WTC11 (cell line): ENCODE measurements at regions not wholly inside any gene's neighbourhood (a gene's known extent, or its start where the extent isn't known, plus 50 kb on each side); places are given as distances from the start of the nearest gene placed in this dataset.

ENCODE experiments used
- ATAC-seq: fragments of 200-7000 bp; cut with Tn5 transposase; 2 replicates; pipeline ENCODE4 v1.10.0; 2021; ENCODE audit warnings: mild to moderate bottlenecking, moderate library complexity
- CTCF ChIA-PET: fragments of 300-600 bp; sonication (Branson Sonifier 250); formaldehyde crosslinking; loops from one replicate; lab custom pipeline; 2021; ENCODE audit warnings: antibody characterized with exemption; lab: Charles Lee
- POLR2A ChIA-PET: fragments of 350-600 bp; sonication (Branson Sonifier 250); formaldehyde crosslinking; loops from one replicate; lab custom pipeline; 2021; ENCODE audit warnings: antibody characterized with exemption; lab: Charles Lee
- DNase-seq: peaks from one replicate; pipeline ENCODE4 v3.0.0; 2021; ENCODE audit warnings: low spot score
- H3K27ac Mint-ChIP-seq: 2 replicates; pipeline ENCODE4 v1.8.0; 2021; ENCODE audit warnings: mixed read lengths
- H3K27me3 Mint-ChIP-seq: 2 replicates; pipeline ENCODE4 v1.8.0; 2021; ENCODE audit warnings: low read depth, mild to moderate bottlenecking, moderate library complexity, mixed read lengths
- H3K36me3 Mint-ChIP-seq: 2 replicates; pipeline ENCODE4 v1.8.0; 2021; ENCODE audit warnings: mixed read lengths
- H3K4me1 Mint-ChIP-seq: 2 replicates; pipeline ENCODE4 v1.8.0; 2022; ENCODE audit warnings: mixed read lengths
- H3K4me3 Mint-ChIP-seq: 2 replicates; pipeline ENCODE4 v1.8.0; 2021; ENCODE audit warnings: mild to moderate bottlenecking, moderate library complexity, mixed read lengths
- H3K9me3 Mint-ChIP-seq: 2 replicates; pipeline ENCODE4 v1.8.0; 2021; ENCODE audit warnings: mixed read lengths
- ESRRA ChIP-seq: sonication (generic); formaldehyde crosslinking; IDR thresholded peaks from 2 replicates; pipeline ENCODE4 v1.8.1; 2022; ENCODE audit warnings: mild to moderate bottlenecking, missing genetic modification reagents, borderline replicate concordance
- ETV6 ChIP-seq: sonication (generic); formaldehyde crosslinking; IDR thresholded peaks from 2 replicates; pipeline ENCODE4 v1.8.1; 2022; ENCODE audit warnings: mild to moderate bottlenecking, missing genetic modification reagents
- FOXJ3 ChIP-seq: sonication (generic); formaldehyde crosslinking; IDR thresholded peaks from 2 replicates; pipeline ENCODE4 v1.9.0; 2021; ENCODE audit warnings: missing genetic modification reagents, mild to moderate bottlenecking, borderline replicate concordance
- FOXK1 ChIP-seq: sonication (generic); formaldehyde crosslinking; IDR thresholded peaks from 2 replicates; pipeline ENCODE4 v1.8.0; 2022; ENCODE audit warnings: mild to moderate bottlenecking, moderate library complexity, missing genetic modification reagents
- GABPB1 ChIP-seq: sonication (generic); formaldehyde crosslinking; IDR thresholded peaks from 2 replicates; pipeline ENCODE4 v1.8.1; 2023; ENCODE audit warnings: mild to moderate bottlenecking, missing genetic modification reagents
- NR2C2 ChIP-seq: sonication (generic); formaldehyde crosslinking; IDR thresholded peaks from 2 replicates; pipeline ENCODE4 v1.8.0; 2022; ENCODE audit warnings: mild to moderate bottlenecking, missing genetic modification reagents
- PRRX2 ChIP-seq: fragments of 250-450 bp; sonication (Bioruptor Pico); IDR thresholded peaks from 2 replicates; pipeline ENCODE4 v1.8.0; 2021; ENCODE audit warnings: mild to moderate bottlenecking
- RORB ChIP-seq: fragments of 250-450 bp; sonication (Bioruptor Pico); IDR thresholded peaks from 2 replicates; pipeline ENCODE4 v1.9.0; 2021; ENCODE audit warnings: mild to moderate bottlenecking
- SMAD4 ChIP-seq: sonication (generic); formaldehyde crosslinking; IDR thresholded peaks from 2 replicates; pipeline ENCODE4 v1.8.0; 2022; ENCODE audit warnings: mild to moderate bottlenecking, missing genetic modification reagents
- SOX15 ChIP-seq: fragments of 250-450 bp; sonication (Bioruptor Pico); IDR thresholded peaks from 2 replicates; pipeline ENCODE4 v1.9.0; 2021; ENCODE audit warnings: mild to moderate bottlenecking
- TCF7 ChIP-seq: sonication (generic); formaldehyde crosslinking; IDR thresholded peaks from 2 replicates; pipeline ENCODE4 v1.8.0; 2022; ENCODE audit warnings: mild to moderate bottlenecking, low read depth, missing genetic modification reagents, moderate library complexity
- ZNF121 ChIP-seq: sonication (generic); formaldehyde crosslinking; IDR thresholded peaks from 2 replicates; pipeline ENCODE4 v1.8.0; 2023; ENCODE audit warnings: missing genetic modification reagents
- ZNF232 ChIP-seq: sonication (generic); formaldehyde crosslinking; IDR thresholded peaks from 2 replicates; pipeline ENCODE4 v1.8.0; 2022; ENCODE audit warnings: mild to moderate bottlenecking, missing genetic modification reagents
- ZNF396 ChIP-seq: fragments of 250-450 bp; sonication (Bioruptor Pico); IDR thresholded peaks from 2 replicates; pipeline ENCODE4 v1.8.0; 2021; ENCODE audit warnings: mild to moderate bottlenecking, moderate library complexity, borderline replicate concordance
- TF ChIP-seq, protein P1 (sequence below): sonication (generic); formaldehyde crosslinking; IDR thresholded peaks from 2 replicates; pipeline ENCODE4 v1.8.0; 2022; ENCODE audit warnings: missing genetic modification reagents
- TF ChIP-seq, protein P2 (sequence below): fragments of 250-450 bp; sonication (Bioruptor Pico); IDR thresholded peaks from 2 replicates; pipeline ENCODE4 v1.9.0; 2021; ENCODE audit warnings: moderate library complexity, mild to moderate bottlenecking, inconsistent platforms, borderline replicate concordance
- TF ChIP-seq, protein P3 (sequence below): fragments of 250-450 bp; sonication (Bioruptor Pico); IDR thresholded peaks from 2 replicates; pipeline ENCODE4 v2.1.2; 2022; ENCODE audit warnings: mild to moderate bottlenecking, moderate library complexity
- TF ChIP-seq, protein P4 (sequence below): sonication (generic); formaldehyde crosslinking; IDR thresholded peaks from 2 replicates; pipeline ENCODE4 v1.8.0; 2023; ENCODE audit warnings: mild to moderate bottlenecking, missing genetic modification reagents
- TF ChIP-seq, protein P5 (sequence below): sonication (generic); formaldehyde crosslinking; IDR thresholded peaks from 2 replicates; pipeline ENCODE4 v1.8.0; 2023; ENCODE audit warnings: missing genetic modification reagents
- TF ChIP-seq, protein P6 (sequence below): sonication (generic); formaldehyde crosslinking; conservative IDR thresholded peaks from 2 replicates; pipeline ENCODE4 v1.8.1; 2022; ENCODE audit warnings: mild to moderate bottlenecking, missing genetic modification reagents
- TF ChIP-seq, protein P7 (sequence below): fragments of 250-450 bp; sonication (Bioruptor Pico); IDR thresholded peaks from 2 replicates; pipeline ENCODE4 v1.8.0; 2021; ENCODE audit warnings: mild to moderate bottlenecking
- TF ChIP-seq, protein P8 (sequence below): sonication (generic); formaldehyde crosslinking; IDR thresholded peaks from 2 replicates; pipeline ENCODE4 v1.8.0; 2022; ENCODE audit warnings: mild to moderate bottlenecking, missing genetic modification reagents
- TF ChIP-seq, protein P9 (sequence below): sonication (generic); formaldehyde crosslinking; IDR thresholded peaks from 2 replicates; pipeline ENCODE4 v1.8.0; 2022; ENCODE audit warnings: mild to moderate bottlenecking, missing genetic modification reagents
- TF ChIP-seq, protein P10 (sequence below): sonication (generic); formaldehyde crosslinking; IDR thresholded peaks from 2 replicates; pipeline ENCODE4 v1.8.1; 2022; ENCODE audit warnings: low read depth, missing genetic modification reagents, borderline replicate concordance

DNA sequence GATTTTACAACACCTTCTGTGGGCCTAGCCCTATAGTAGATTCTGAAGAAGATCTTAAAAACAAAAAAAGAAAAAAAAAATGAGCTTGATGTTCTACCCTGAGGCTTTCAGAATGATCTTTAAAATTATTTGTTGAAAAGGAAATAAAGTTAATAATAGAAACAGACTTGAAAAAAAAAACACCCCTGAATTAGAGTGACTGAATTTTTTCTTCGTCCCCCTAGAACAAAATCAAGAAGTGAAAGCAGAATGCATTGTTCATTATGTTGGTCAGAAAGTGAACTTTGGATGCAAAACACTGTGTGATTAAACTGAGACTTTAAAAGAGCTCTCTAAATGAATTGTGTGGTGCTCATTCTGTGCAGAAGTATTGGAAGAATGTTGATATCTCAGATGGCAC is 1384.4 kb upstream of the PIK3C3 start (continued):
- TF ChIP-seq, protein P1, sequence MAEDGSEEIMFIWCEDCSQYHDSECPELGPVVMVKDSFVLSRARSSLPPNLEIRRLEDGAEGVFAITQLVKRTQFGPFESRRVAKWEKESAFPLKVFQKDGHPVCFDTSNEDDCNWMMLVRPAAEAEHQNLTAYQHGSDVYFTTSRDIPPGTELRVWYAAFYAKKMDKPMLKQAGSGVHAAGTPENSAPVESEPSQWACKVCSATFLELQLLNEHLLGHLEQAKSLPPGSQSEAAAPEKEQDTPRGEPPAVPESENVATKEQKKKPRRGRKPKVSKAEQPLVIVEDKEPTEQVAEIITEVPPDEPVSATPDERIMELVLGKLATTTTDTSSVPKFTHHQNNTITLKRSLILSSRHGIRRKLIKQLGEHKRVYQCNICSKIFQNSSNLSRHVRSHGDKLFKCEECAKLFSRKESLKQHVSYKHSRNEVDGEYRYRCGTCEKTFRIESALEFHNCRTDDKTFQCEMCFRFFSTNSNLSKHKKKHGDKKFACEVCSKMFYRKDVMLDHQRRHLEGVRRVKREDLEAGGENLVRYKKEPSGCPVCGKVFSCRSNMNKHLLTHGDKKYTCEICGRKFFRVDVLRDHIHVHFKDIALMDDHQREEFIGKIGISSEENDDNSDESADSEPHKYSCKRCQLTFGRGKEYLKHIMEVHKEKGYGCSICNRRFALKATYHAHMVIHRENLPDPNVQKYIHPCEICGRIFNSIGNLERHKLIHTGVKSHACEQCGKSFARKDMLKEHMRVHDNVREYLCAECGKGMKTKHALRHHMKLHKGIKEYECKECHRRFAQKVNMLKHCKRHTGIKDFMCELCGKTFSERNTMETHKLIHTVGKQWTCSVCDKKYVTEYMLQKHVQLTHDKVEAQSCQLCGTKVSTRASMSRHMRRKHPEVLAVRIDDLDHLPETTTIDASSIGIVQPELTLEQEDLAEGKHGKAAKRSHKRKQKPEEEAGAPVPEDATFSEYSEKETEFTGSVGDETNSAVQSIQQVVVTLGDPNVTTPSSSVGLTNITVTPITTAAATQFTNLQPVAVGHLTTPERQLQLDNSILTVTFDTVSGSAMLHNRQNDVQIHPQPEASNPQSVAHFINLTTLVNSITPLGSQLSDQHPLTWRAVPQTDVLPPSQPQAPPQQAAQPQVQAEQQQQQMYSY (CRISPR knock-in tag): no peak
- TF ChIP-seq SMAD4 (CRISPR knock-in tag): no peak
- TF ChIP-seq, protein P2, sequence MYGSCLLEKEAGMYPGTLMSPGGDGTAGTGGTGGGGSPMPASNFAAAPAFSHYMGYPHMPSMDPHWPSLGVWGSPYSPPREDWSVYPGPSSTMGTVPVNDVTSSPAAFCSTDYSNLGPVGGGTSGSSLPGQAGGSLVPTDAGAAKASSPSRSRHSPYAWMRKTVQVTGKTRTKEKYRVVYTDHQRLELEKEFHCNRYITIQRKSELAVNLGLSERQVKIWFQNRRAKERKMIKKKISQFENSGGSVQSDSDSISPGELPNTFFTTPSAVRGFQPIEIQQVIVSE (CRISPR knock-in tag): no peak
- no peak for TF ChIP-seq GABPB1 (CRISPR knock-in tag)

DNA sequence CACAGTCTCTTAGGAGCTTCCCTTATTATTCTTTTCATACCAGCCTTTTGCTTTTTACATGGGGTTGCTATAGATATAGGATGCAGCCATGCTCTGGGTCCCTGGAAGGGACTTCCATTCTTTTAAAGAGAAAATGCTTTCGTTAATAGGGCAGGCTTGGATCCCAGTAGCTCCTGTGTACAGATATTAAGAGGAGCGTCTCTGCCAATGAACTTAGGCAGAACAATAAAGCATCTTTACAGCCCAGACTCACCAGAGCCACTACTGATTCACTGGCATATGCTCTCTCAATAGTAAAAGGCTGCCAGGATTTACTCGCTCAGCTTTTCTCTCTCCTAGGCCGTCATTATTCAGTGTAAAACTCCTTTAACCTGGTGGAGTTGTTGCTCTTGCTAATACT is 1385.4 kb upstream of the PIK3C3 start:
- H3K27me3 Mint-ChIP-seq: no peaks in the 10 kb centered on the region
- no peak overlapping the region for H3K27ac Mint-ChIP-seq
- H3K4me3 Mint-ChIP-seq: no peak overlapping the region
- ChIA-PET POLR2A (no interaction called here), CTCF (no interaction called here)
- no peaks in the 10 kb centered on the region for H3K4me1 Mint-ChIP-seq
- H3K36me3 Mint-ChIP-seq: no peaks in the 10 kb centered on the region
- ATAC-seq (no peak), DNase-seq (no peak)
- H3K9me3 Mint-ChIP-seq: no peaks in the 10 kb centered on the region
- TF ChIP-seq PRRX2 (CRISPR knock-in tag) (no peak), FOXJ3 (CRISPR knock-in tag) (no peak), ETV6 (no peak), ZNF232 (no peak), TCF7 (CRISPR knock-in tag) (no peak), ZNF121 (no peak), NR2C2 (CRISPR knock-in tag) (no peak), SOX15 (CRISPR knock-in tag) (no peak), FOXK1 (no peak), ESRRA (CRISPR knock-in tag) (no peak), RORB (CRISPR knock-in tag) (no peak), ZNF396 (CRISPR knock-in tag) (no peak)
- TF ChIP-seq, protein P3, sequence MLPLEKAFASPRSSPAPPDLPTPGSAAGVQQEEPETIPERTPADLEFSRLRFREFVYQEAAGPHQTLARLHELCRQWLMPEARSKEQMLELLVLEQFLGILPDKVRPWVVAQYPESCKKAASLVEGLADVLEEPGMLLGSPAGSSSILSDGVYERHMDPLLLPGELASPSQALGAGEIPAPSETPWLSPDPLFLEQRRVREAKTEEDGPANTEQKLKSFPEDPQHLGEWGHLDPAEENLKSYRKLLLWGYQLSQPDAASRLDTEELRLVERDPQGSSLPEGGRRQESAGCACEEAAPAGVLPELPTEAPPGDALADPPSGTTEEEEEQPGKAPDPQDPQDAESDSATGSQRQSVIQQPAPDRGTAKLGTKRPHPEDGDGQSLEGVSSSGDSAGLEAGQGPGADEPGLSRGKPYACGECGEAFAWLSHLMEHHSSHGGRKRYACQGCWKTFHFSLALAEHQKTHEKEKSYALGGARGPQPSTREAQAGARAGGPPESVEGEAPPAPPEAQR (CRISPR knock-in tag): no peak
- TF ChIP-seq, protein P4, sequence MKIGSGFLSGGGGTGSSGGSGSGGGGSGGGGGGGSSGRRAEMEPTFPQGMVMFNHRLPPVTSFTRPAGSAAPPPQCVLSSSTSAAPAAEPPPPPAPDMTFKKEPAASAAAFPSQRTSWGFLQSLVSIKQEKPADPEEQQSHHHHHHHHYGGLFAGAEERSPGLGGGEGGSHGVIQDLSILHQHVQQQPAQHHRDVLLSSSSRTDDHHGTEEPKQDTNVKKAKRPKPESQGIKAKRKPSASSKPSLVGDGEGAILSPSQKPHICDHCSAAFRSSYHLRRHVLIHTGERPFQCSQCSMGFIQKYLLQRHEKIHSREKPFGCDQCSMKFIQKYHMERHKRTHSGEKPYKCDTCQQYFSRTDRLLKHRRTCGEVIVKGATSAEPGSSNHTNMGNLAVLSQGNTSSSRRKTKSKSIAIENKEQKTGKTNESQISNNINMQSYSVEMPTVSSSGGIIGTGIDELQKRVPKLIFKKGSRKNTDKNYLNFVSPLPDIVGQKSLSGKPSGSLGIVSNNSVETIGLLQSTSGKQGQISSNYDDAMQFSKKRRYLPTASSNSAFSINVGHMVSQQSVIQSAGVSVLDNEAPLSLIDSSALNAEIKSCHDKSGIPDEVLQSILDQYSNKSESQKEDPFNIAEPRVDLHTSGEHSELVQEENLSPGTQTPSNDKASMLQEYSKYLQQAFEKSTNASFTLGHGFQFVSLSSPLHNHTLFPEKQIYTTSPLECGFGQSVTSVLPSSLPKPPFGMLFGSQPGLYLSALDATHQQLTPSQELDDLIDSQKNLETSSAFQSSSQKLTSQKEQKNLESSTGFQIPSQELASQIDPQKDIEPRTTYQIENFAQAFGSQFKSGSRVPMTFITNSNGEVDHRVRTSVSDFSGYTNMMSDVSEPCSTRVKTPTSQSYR (CRISPR knock-in tag): no peak
- TF ChIP-seq, protein P5, sequence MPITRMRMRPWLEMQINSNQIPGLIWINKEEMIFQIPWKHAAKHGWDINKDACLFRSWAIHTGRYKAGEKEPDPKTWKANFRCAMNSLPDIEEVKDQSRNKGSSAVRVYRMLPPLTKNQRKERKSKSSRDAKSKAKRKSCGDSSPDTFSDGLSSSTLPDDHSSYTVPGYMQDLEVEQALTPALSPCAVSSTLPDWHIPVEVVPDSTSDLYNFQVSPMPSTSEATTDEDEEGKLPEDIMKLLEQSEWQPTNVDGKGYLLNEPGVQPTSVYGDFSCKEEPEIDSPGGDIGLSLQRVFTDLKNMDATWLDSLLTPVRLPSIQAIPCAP (CRISPR knock-in tag): no peak
- TF ChIP-seq, protein P6, sequence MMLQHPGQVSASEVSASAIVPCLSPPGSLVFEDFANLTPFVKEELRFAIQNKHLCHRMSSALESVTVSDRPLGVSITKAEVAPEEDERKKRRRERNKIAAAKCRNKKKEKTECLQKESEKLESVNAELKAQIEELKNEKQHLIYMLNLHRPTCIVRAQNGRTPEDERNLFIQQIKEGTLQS: no peak
- TF ChIP-seq, protein P7, sequence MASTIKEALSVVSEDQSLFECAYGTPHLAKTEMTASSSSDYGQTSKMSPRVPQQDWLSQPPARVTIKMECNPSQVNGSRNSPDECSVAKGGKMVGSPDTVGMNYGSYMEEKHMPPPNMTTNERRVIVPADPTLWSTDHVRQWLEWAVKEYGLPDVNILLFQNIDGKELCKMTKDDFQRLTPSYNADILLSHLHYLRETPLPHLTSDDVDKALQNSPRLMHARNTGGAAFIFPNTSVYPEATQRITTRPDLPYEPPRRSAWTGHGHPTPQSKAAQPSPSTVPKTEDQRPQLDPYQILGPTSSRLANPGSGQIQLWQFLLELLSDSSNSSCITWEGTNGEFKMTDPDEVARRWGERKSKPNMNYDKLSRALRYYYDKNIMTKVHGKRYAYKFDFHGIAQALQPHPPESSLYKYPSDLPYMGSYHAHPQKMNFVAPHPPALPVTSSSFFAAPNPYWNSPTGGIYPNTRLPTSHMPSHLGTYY: no peak
- TF ChIP-seq, protein P8, sequence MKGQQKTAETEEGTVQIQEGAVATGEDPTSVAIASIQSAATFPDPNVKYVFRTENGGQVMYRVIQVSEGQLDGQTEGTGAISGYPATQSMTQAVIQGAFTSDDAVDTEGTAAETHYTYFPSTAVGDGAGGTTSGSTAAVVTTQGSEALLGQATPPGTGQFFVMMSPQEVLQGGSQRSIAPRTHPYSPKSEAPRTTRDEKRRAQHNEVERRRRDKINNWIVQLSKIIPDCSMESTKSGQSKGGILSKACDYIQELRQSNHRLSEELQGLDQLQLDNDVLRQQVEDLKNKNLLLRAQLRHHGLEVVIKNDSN: no peak
- TF ChIP-seq, protein P9, sequence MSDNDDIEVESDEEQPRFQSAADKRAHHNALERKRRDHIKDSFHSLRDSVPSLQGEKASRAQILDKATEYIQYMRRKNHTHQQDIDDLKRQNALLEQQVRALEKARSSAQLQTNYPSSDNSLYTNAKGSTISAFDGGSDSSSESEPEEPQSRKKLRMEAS: no peak
- TF ChIP-seq, protein P10, sequence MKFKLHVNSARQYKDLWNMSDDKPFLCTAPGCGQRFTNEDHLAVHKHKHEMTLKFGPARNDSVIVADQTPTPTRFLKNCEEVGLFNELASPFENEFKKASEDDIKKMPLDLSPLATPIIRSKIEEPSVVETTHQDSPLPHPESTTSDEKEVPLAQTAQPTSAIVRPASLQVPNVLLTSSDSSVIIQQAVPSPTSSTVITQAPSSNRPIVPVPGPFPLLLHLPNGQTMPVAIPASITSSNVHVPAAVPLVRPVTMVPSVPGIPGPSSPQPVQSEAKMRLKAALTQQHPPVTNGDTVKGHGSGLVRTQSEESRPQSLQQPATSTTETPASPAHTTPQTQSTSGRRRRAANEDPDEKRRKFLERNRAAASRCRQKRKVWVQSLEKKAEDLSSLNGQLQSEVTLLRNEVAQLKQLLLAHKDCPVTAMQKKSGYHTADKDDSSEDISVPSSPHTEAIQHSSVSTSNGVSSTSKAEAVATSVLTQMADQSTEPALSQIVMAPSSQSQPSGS (CRISPR knock-in tag): no peak
